ENCODE measurements at regions not wholly inside any gene's neighbourhood (a gene's known extent, or its start where the extent isn't known, plus 50 kb on each side); places are given as distances from the start of the nearest gene placed in this dataset.
A peak's percentile ranks its signal among the peaks of the same experiment; 100 is the strongest.

DNA sequence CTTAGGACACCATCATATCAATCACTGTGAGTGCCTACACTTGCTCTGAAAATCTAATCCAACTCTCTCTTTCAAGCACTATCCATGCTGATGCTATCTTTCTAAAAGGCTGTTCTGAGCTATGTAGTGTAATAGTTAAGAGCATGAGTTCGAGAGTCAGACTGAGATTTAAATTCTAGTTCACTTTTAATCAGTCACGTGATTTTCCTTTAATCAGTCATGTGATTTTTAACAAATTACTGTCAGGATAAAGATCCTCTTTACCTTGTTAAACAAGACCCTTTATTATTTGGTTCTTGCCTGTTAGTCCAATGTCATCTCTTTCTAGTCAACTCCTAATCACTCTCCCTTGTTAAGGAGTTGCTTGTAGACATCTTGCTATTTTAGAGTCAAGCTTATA, 653.0 kb downstream of the RPL10L start:
- Histone ChIP-seq H3K27me3 (replicated peaks; ENCODE audit: control insufficient read depth, insufficient read depth, low read length) (no peaks in the 10 kb centered on the region), H3K9me3 (no peaks in the 10 kb centered on the region), H3K36me3 (ENCODE audit: control insufficient read depth, insufficient read depth, low read length) (no peaks in the 10 kb centered on the region), H3K4me3 (ENCODE audit: low read depth, low read length) (no peak overlapping the region), H3K4me1 (no peaks in the 10 kb centered on the region)
- no peak overlapping the region for H3K4me3 Mint-ChIP-seq (ENCODE audit: unreplicated experiment)
- BruUV-seq (replicated peaks): no TSS peak
- CTCF ChIA-PET: no interaction called here
- intact Hi-C loops (cut with micrococcal nuclease; ENCODE audit: unreplicated experiment): no loop called here
- H3K36me3 Mint-ChIP-seq (ENCODE audit: insufficient read depth, unreplicated experiment): no peaks in the 10 kb centered on the region
- H3K9me3 Mint-ChIP-seq (ENCODE audit: unreplicated experiment): no peaks in the 10 kb centered on the region
- DNase-seq: no peak
- H3K4me1 Mint-ChIP-seq (ENCODE audit: low read depth, unreplicated experiment): no peaks in the 10 kb centered on the region
- TF ChIP-seq, protein P1, sequence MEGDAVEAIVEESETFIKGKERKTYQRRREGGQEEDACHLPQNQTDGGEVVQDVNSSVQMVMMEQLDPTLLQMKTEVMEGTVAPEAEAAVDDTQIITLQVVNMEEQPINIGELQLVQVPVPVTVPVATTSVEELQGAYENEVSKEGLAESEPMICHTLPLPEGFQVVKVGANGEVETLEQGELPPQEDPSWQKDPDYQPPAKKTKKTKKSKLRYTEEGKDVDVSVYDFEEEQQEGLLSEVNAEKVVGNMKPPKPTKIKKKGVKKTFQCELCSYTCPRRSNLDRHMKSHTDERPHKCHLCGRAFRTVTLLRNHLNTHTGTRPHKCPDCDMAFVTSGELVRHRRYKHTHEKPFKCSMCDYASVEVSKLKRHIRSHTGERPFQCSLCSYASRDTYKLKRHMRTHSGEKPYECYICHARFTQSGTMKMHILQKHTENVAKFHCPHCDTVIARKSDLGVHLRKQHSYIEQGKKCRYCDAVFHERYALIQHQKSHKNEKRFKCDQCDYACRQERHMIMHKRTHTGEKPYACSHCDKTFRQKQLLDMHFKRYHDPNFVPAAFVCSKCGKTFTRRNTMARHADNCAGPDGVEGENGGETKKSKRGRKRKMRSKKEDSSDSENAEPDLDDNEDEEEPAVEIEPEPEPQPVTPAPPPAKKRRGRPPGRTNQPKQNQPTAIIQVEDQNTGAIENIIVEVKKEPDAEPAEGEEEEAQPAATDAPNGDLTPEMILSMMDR (IDR thresholded peaks at IDR 0.05; ENCODE audit: insufficient read depth in 1 of 2, low read depth in 1 of 2, low read length in 1 of 2, severe bottlenecking in 1 of 2, unreplicated experiment in 1 of 2): no peak
- no peak overlapping the region for H3K27ac Mint-ChIP-seq (ENCODE audit: unreplicated experiment)
- POLR2A ChIA-PET: no interaction called here
- H3K27me3 Mint-ChIP-seq (ENCODE audit: insufficient read depth, unreplicated experiment): no peaks in the 10 kb centered on the region

DNA sequence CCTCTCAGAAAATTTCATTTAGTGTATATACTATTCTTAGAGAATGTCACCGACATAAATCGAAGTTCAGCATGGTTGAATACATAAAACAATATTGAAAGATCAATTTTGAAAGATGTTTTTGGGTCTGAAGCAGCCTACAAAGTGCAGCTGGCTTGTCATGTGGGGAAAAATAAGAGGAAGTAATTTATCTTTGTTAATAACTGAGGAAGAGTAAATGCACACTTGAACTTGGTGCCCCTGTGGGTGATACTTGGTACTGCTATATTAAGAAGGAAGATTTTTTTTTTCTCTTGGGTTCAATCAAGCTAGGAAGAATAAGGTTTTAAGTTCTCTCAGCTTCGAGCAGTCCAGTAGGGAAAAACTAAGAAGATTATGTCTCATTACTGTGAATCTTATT, 661.3 kb downstream of the RPL10L start:
- BruUV-seq (replicated peaks): no TSS peak

DNA sequence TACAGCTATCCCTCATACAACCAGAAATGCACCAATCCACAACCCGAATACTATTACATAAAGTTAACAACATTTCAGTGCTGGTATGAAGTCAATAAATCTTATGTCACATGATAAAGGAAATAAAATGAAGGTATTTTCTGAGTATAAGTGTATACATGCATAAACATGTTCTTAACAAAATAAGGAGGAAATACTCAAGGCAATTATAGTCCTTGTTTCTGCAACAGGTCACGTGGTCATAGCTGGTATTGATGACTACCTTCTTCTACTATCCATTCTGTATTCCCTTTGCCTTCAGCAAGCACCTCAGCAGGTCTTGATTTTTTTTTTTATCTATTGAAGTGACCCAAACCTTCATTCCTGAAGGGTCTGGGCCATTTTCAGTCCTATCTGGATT, 675.6 kb downstream of the RPL10L start:
- H3K27ac Mint-ChIP-seq (ENCODE audit: unreplicated experiment): no peak overlapping the region
- ChIA-PET CTCF (no interaction called here), POLR2A (no interaction called here)
- Histone ChIP-seq H3K4me1 (no peaks in the 10 kb centered on the region), H3K27me3 (replicated peaks; ENCODE audit: control insufficient read depth, insufficient read depth, low read length) (no peaks in the 10 kb centered on the region), H3K4me3 (ENCODE audit: low read depth, low read length) (no peak overlapping the region), H3K9me3 (no peaks in the 10 kb centered on the region), H3K36me3 (ENCODE audit: control insufficient read depth, insufficient read depth, low read length) (no peaks in the 10 kb centered on the region)
- DNase-seq: no peak
- no peaks in the 10 kb centered on the region for H3K36me3 Mint-ChIP-seq (ENCODE audit: insufficient read depth, unreplicated experiment)
- TF ChIP-seq, protein P1 (IDR thresholded peaks at IDR 0.05; ENCODE audit: insufficient read depth in 1 of 2, low read depth in 1 of 2, low read length in 1 of 2, severe bottlenecking in 1 of 2, unreplicated experiment in 1 of 2): no peak
- H3K4me3 Mint-ChIP-seq (ENCODE audit: unreplicated experiment): no peak overlapping the region
- no peaks in the 10 kb centered on the region for H3K9me3 Mint-ChIP-seq (ENCODE audit: unreplicated experiment)
- no peaks in the 10 kb centered on the region for H3K4me1 Mint-ChIP-seq (ENCODE audit: low read depth, unreplicated experiment)
- intact Hi-C loops (cut with micrococcal nuclease; ENCODE audit: unreplicated experiment): no loop called here
- no peaks in the 10 kb centered on the region for H3K27me3 Mint-ChIP-seq (ENCODE audit: insufficient read depth, unreplicated experiment)
- no TSS peak for BruUV-seq (replicated peaks)

More for the DNA sequence above, 661.3 kb downstream of the RPL10L start:
- no peak for DNase-seq
- H3K9me3 ChIP-seq: no peaks in the 10 kb centered on the region
- Mint-ChIP-seq H3K36me3 (ENCODE audit: insufficient read depth, unreplicated experiment) (no peaks in the 10 kb centered on the region), H3K27me3 (ENCODE audit: insufficient read depth, unreplicated experiment) (no peaks in the 10 kb centered on the region), H3K4me1 (ENCODE audit: low read depth, unreplicated experiment) (no peaks in the 10 kb centered on the region), H3K4me3 (ENCODE audit: unreplicated experiment) (no peak overlapping the region), H3K27ac (ENCODE audit: unreplicated experiment) (no peak overlapping the region), H3K9me3 (ENCODE audit: unreplicated experiment) (no peaks in the 10 kb centered on the region)
- ChIA-PET POLR2A (no interaction called here), CTCF (no interaction called here)
- no peaks in the 10 kb centered on the region for H3K27me3 ChIP-seq (replicated peaks; ENCODE audit: control insufficient read depth, insufficient read depth, low read length)
- H3K4me3 ChIP-seq (ENCODE audit: low read depth, low read length): no peak overlapping the region
- no peaks in the 10 kb centered on the region for H3K36me3 ChIP-seq (ENCODE audit: control insufficient read depth, insufficient read depth, low read length)
- TF ChIP-seq, protein P1 (IDR thresholded peaks at IDR 0.05; ENCODE audit: insufficient read depth in 1 of 2, low read depth in 1 of 2, low read length in 1 of 2, severe bottlenecking in 1 of 2, unreplicated experiment in 1 of 2): peak in 1 of 2 experiments; percentile 38
- intact Hi-C loops (cut with micrococcal nuclease; ENCODE audit: unreplicated experiment): no loop called here
- H3K4me1 ChIP-seq: no peaks in the 10 kb centered on the region
